ENCODE measurements at regions not wholly inside any gene's neighbourhood (a gene's known extent, or its start where the extent isn't known, plus 50 kb on each side); places are given as distances from the start of the nearest gene placed in this dataset.

GRCh38 chr17:77834170-77835115, 124.1 kb upstream of the TNRC6C start (continued):
- TF ChIP-seq BRCA1 (IDR thresholded peaks at IDR 0.05): no peak
- no peak for TF ChIP-seq BRCA1 (CRISPR knock-in tag; IDR thresholded peaks at IDR 0.05)
- no peak for TF ChIP-seq SRSF3 (IDR thresholded peaks at IDR 0.05; ENCODE audit: insufficient read depth, low read length)
- no peak for TF ChIP-seq OTX1 (CRISPR knock-in tag; IDR thresholded peaks at IDR 0.05)
- no peak for TF ChIP-seq CREBBP (IDR thresholded peaks at IDR 0.05; ENCODE audit: low read depth, low read length)
- no peak for TF ChIP-seq NFATC3 (IDR thresholded peaks at IDR 0.05)
- no peak for TF ChIP-seq ZNF586 (CRISPR knock-in tag; conservative IDR thresholded peaks at IDR 0.05)
- no peak for TF ChIP-seq GABPB2 (CRISPR knock-in tag; conservative IDR thresholded peaks at IDR 0.05)
- no peak for TF ChIP-seq NUFIP1 (IDR thresholded peaks at IDR 0.05; ENCODE audit: partially characterized antibody)
- no peak for TF ChIP-seq ZNF511 (CRISPR knock-in tag; IDR thresholded peaks at IDR 0.05)
- TF ChIP-seq THAP12 (CRISPR knock-in tag; IDR thresholded peaks at IDR 0.05): peak; percentile 58; the same call in 1 of the 2 replicates
- TF ChIP-seq, protein P1, sequence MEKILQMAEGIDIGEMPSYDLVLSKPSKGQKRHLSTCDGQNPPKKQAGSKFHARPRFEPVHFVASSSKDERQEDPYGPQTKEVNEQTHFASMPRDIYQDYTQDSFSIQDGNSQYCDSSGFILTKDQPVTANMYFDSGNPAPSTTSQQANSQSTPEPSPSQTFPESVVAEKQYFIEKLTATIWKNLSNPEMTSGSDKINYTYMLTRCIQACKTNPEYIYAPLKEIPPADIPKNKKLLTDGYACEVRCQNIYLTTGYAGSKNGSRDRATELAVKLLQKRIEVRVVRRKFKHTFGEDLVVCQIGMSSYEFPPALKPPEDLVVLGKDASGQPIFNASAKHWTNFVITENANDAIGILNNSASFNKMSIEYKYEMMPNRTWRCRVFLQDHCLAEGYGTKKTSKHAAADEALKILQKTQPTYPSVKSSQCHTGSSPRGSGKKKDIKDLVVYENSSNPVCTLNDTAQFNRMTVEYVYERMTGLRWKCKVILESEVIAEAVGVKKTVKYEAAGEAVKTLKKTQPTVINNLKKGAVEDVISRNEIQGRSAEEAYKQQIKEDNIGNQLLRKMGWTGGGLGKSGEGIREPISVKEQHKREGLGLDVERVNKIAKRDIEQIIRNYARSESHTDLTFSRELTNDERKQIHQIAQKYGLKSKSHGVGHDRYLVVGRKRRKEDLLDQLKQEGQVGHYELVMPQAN (IDR thresholded peaks at IDR 0.05; ENCODE audit: borderline replicate concordance): no peak
- no peak for TF ChIP-seq CTCFL (IDR thresholded peaks at IDR 0.05; ENCODE audit: borderline replicate concordance, insufficient read depth, low read depth, low read length, poor library complexity, severe bottlenecking)
- TF ChIP-seq, protein P2, sequence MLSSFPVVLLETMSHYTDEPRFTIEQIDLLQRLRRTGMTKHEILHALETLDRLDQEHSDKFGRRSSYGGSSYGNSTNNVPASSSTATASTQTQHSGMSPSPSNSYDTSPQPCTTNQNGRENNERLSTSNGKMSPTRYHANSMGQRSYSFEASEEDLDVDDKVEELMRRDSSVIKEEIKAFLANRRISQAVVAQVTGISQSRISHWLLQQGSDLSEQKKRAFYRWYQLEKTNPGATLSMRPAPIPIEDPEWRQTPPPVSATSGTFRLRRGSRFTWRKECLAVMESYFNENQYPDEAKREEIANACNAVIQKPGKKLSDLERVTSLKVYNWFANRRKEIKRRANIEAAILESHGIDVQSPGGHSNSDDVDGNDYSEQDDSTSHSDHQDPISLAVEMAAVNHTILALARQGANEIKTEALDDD (IDR thresholded peaks at IDR 0.05): peak; percentile 65; the same call in 1 of the 2 replicates
- no peak for TF ChIP-seq WHSC1 (IDR thresholded peaks at IDR 0.05; ENCODE audit: low read length)
- TF ChIP-seq PHF21A (IDR thresholded peaks at IDR 0.05; ENCODE audit: borderline replicate concordance, low read depth): 0 out of 2 replicates have a peak, but pooled peaks have one; percentile 69
- peak; percentile 87 for TF ChIP-seq JUNB (CRISPR knock-in tag; conservative IDR thresholded peaks at IDR 0.05)
- TF ChIP-seq THAP7 (CRISPR knock-in tag; IDR thresholded peaks at IDR 0.05): no peak
- TF ChIP-seq XRCC5 (IDR thresholded peaks at IDR 0.05; ENCODE audit: low read depth, low read length): peak; percentile 30; the same call in 1 of the 2 replicates
